ENCODE measurements at regions not wholly inside any gene's neighbourhood (a gene's known extent, or its start where the extent isn't known, plus 50 kb on each side); places are given as distances from the start of the nearest gene placed in this dataset.

- TF ChIP-seq CTCF (IDR thresholded peaks at IDR 0.05; ENCODE audit: poor library complexity, severe bottlenecking) (no peak), EP300 (conservative IDR thresholded peaks at IDR 0.05; ENCODE audit: poor library complexity, severe bottlenecking) (no peak), EZH2 (IDR thresholded peaks at IDR 0.05; ENCODE audit: borderline replicate concordance, insufficient read depth, low read length, poor library complexity, severe bottlenecking) (no peak), POLR2AphosphoS5 (IDR thresholded peaks at IDR 0.05) (no peak)
Measured at GRCh38 chr5:44245935-44246334, 143.3 kb downstream of the FGF10 start.

Data from neural cell (in vitro differentiated cells).